ENCODE measurements at regions not wholly inside any gene's neighbourhood (a gene's known extent, or its start where the extent isn't known, plus 50 kb on each side); places are given as distances from the start of the nearest gene placed in this dataset.

DNA sequence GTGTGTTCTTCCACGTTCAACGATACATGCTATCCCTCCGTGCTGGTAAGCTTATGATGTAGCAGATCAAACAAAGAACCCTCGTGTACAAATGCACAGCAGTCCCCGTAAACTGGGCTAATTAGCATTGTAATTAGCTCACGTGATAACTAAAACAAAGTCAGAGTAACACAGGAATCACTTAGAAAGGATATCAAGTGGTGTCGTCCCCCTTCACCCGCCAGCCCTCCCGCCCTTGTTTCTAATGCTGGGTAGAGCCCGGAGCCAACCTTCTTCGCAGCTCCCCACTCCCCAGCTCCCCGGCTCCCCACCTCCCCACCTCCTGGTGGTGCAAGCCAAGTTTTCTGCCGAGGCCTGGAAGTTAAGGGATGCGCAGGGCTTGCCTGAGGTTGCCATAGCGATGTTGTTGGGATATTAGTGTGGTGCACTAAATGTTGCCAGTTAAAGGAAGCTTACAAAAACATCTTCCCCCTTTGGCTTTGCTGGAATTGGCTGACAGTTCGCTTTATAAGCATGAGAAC is 357.9 kb upstream of the CCNH start:
- no peak for DNase-seq (ENCODE audit: low spot score in 2 of 2)

DNA sequence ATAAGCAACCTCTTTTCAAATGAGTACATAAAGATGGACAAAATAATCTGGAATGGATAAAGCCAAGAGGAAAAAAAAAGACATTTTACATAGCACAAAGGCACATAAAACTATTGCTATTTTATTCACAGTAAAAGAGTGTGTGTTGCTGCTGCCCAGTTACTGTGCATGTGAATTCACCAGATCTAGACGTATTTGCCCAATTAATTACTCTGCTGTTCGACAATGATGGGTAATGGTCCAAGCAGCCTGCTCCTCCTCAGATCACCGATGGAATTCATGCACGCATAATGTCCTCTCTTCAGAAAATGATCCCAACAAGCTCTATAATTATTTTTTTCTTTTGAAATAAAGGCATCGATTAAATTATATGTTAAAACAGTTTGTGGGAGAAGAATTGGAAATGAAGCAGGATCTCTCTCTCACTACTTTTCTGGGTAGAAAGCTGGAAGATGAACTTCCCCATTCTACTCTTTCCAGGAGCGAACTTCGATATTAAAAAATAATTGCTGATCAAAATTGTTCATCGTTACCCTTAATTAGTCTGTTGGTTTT is 357.4 kb upstream of the CCNH start:
- TF ChIP-seq POLR2AphosphoS5 (IDR thresholded peaks at IDR 0.05) (no peak), POLR2A (IDR thresholded peaks at IDR 0.05) (no peak)
- TF ChIP-seq, protein P1, sequence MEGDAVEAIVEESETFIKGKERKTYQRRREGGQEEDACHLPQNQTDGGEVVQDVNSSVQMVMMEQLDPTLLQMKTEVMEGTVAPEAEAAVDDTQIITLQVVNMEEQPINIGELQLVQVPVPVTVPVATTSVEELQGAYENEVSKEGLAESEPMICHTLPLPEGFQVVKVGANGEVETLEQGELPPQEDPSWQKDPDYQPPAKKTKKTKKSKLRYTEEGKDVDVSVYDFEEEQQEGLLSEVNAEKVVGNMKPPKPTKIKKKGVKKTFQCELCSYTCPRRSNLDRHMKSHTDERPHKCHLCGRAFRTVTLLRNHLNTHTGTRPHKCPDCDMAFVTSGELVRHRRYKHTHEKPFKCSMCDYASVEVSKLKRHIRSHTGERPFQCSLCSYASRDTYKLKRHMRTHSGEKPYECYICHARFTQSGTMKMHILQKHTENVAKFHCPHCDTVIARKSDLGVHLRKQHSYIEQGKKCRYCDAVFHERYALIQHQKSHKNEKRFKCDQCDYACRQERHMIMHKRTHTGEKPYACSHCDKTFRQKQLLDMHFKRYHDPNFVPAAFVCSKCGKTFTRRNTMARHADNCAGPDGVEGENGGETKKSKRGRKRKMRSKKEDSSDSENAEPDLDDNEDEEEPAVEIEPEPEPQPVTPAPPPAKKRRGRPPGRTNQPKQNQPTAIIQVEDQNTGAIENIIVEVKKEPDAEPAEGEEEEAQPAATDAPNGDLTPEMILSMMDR (IDR thresholded peaks at IDR 0.05): no peak
- Histone ChIP-seq H3K9me3 (no peaks in the 10 kb centered on the region), H3K36me3 (no peaks in the 10 kb centered on the region), H3K27ac (no peak overlapping the region), H3K4me3 (no peak overlapping the region), H3K4me1 (no peaks in the 10 kb centered on the region), H3K27me3 (peaks cover 0 to 5% of the 10 kb centered on the region in 2 donors)
- intact Hi-C loops (cut with DNase I; ENCODE audit: low total_unique reads): no loop called here
- no peak for DNase-seq (ENCODE audit: low spot score in 2 of 2)

More for the DNA sequence above, 357.9 kb upstream of the CCNH start:
- no peak overlapping the region for H3K27ac ChIP-seq
- TF ChIP-seq POLR2AphosphoS5 (IDR thresholded peaks at IDR 0.05) (no peak), POLR2A (IDR thresholded peaks at IDR 0.05) (no peak)
- TF ChIP-seq, protein P1 (IDR thresholded peaks at IDR 0.05): no peak
- no peak overlapping the region for H3K4me3 ChIP-seq
- intact Hi-C loops (cut with DNase I; ENCODE audit: low total_unique reads): no loop called here
- no peaks in the 10 kb centered on the region for H3K4me1 ChIP-seq
- H3K9me3 ChIP-seq: no peaks in the 10 kb centered on the region
- H3K27me3 ChIP-seq: peaks cover 0 to 5% of the 10 kb centered on the region in 2 donors
- no peaks in the 10 kb centered on the region for H3K36me3 ChIP-seq

DNA sequence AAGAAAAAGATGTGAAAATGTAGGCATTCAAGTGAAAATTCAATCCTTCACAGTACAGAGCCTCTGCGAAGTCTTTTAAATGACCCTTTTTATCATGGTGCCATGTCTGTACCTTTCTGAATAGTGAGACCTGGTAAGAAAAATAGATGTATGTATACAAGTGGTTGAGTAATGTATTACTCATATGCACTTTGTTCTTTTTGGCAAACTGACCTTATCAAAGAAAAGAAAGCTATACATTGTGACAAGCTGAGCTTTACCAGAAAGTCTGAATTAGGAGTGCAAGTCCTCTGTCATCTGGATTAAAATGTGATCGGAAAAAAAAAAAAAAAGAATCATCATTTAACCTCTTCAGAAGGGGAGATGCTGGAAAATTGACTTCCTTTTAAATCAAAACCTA is 356.4 kb upstream of the CCNH start:
- Histone ChIP-seq H3K4me1 (no peaks in the 10 kb centered on the region), H3K4me3 (no peak overlapping the region), H3K9me3 (no peaks in the 10 kb centered on the region), H3K27ac (no peak overlapping the region), H3K36me3 (no peaks in the 10 kb centered on the region), H3K27me3 (peaks cover 0 to 5% of the 10 kb centered on the region in 2 donors)
- DNase-seq (ENCODE audit: low spot score in 2 of 2): no peak
- intact Hi-C loops (cut with DNase I; ENCODE audit: low total_unique reads): no loop called here
- no peak for TF ChIP-seq POLR2A (IDR thresholded peaks at IDR 0.05)
- TF ChIP-seq, protein P1 (IDR thresholded peaks at IDR 0.05): no peak
- no peak for TF ChIP-seq POLR2AphosphoS5 (IDR thresholded peaks at IDR 0.05)

DNA sequence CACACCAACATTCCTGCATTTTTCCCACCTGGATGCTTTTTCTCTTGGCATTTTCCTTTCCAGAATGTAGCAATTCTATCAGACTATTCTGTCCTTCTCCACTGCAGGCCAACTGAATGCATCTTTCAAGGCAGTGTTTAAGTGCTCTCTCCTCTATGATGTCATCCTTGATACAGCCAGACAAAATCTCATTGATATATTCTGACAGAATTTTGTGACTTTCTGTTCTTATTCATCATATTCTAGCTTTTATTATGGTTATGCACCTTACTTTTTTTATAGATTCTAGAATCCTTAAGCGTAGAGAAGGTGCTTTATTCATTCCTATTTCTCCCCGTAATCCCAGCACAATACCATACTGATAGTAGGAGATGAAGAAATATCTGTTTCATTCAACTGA is 355.5 kb upstream of the CCNH start:
- Histone ChIP-seq H3K4me3 (no peak overlapping the region), H3K27ac (no peak overlapping the region), H3K4me1 (no peaks in the 10 kb centered on the region), H3K9me3 (no peaks in the 10 kb centered on the region), H3K36me3 (no peaks in the 10 kb centered on the region), H3K27me3 (peaks cover 0 to 5% of the 10 kb centered on the region in 2 donors)
- DNase-seq (ENCODE audit: low spot score in 2 of 2): no peak
- intact Hi-C loops (cut with DNase I; ENCODE audit: low total_unique reads): no loop called here
- TF ChIP-seq POLR2AphosphoS5 (IDR thresholded peaks at IDR 0.05): no peak
- TF ChIP-seq, protein P1 (IDR thresholded peaks at IDR 0.05): no peak
- no peak for TF ChIP-seq POLR2A (IDR thresholded peaks at IDR 0.05)

DNA sequence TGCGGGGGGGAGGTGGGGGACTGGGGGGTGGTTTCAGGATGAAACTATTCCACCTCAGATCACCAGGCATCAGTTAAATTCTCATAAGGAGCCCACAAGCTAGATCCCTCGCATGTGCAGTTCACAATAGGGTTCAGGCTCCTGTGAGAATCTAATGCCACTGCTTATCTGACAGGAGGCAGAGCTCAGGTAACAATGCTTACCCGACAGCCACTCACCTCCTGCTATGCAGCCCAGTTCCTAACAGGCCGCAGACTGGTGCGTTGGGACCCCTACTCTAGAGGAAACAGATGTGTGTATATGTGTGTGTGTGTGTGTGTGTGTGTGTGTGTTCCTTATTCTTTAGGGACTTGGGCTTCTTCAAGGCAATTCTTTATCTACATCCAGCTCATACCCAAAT is 352.3 kb upstream of the CCNH start:
- Histone ChIP-seq H3K9me3 (no peaks in the 10 kb centered on the region), H3K27me3 (no peaks in the 10 kb centered on the region), H3K27ac (no peak overlapping the region), H3K4me1 (no peaks in the 10 kb centered on the region), H3K36me3 (no peaks in the 10 kb centered on the region), H3K4me3 (no peak overlapping the region)
- no peak for TF ChIP-seq POLR2A (IDR thresholded peaks at IDR 0.05)
- TF ChIP-seq, protein P1 (IDR thresholded peaks at IDR 0.05): no peak
- no peak for TF ChIP-seq POLR2AphosphoS5 (IDR thresholded peaks at IDR 0.05)
- intact Hi-C loops (cut with DNase I; ENCODE audit: low total_unique reads): no loop called here
- no peak for DNase-seq (ENCODE audit: low spot score in 2 of 2)

Measured in breast epithelium (tissue), 4 donors.